SU-DHL-6 (cell line): ENCODE measurements at regions not wholly inside any gene's neighbourhood (a gene's known extent, or its start where the extent isn't known, plus 50 kb on each side); places are given as distances from the start of the nearest gene placed in this dataset.

Experiments used
- H2AFZ ChIP-seq: fragments of 200-600 bp; sonication (generic); 2 replicates; pipeline ENCODE4 v1.6.1; 2014; ENCODE audit warnings: low read depth, mild to moderate bottlenecking, moderate library complexity, mixed read lengths, antibody characterized with exemption, low read length; ENCODE audit not compliant: severe bottlenecking
- H3F3A ChIP-seq: fragments of 200-600 bp; shearing (Covaris generic); 2 replicates; pipeline ENCODE4 v1.6.0; 2016; ENCODE audit warnings: antibody characterized with exemption, mild to moderate bottlenecking; ENCODE audit not compliant: insufficient read depth
- H3K27ac ChIP-seq: fragments of 200-600 bp; sonication (generic); 2 replicates; pipeline ENCODE4 v1.5.1; 2016; ENCODE audit warnings: low read depth, mild to moderate bottlenecking, low read length, moderate library complexity, mixed read lengths
- H3K27me3 ChIP-seq: fragments of 200-600 bp; sonication (generic), shearing (Covaris generic); 2 replicates; pipeline ENCODE4 v1.6.0; 2014; ENCODE audit warnings: mild to moderate bottlenecking, low read length
- H3K36me3 ChIP-seq: fragments of 200-600 bp; sonication (generic); 2 replicates; pipeline ENCODE4 v1.6.1; 2014; ENCODE audit warnings: mild to moderate bottlenecking, low read length, mixed read lengths
- H3K4me2 ChIP-seq: fragments of 300-600, 200-600 bp; shearing (Covaris generic), sonication (generic); 2 replicates; pipeline ENCODE4 v1.6.0; 2014; ENCODE audit warnings: low read length, low read depth, mild to moderate bottlenecking; ENCODE audit not compliant: poor library complexity, severe bottlenecking
- H3K4me3 ChIP-seq: fragments of 200-600 bp; sonication (generic); 2 replicates; pipeline ENCODE4 v1.5.1; 2014; ENCODE audit warnings: antibody characterized with exemption, low read length, mild to moderate bottlenecking, mixed read lengths; ENCODE audit not compliant: insufficient read depth, poor library complexity, severe bottlenecking
- H3K79me2 ChIP-seq: fragments of 200-600 bp; sonication (generic); 2 replicates; pipeline ENCODE4 v1.6.1; 2014; ENCODE audit warnings: mild to moderate bottlenecking, low read length, moderate library complexity; ENCODE audit not compliant: insufficient read depth
- H3K9ac ChIP-seq: fragments of 200-600 bp; sonication (generic); 2 replicates; pipeline ENCODE4 v1.7.0; 2014; ENCODE audit warnings: mild to moderate bottlenecking, low read length
- H3K9me2 ChIP-seq: fragments of 200-600 bp; sonication (generic); replicated peaks from 2 replicates; pipeline ENCODE4 v1.6.1; 2014; ENCODE audit warnings: low read length; ENCODE audit not compliant: insufficient read depth
- H3K9me3 ChIP-seq: fragments of 200-600 bp; sonication (generic); 2 replicates; pipeline ENCODE4 v1.6.1; 2014; ENCODE audit warnings: low read length, mixed read lengths; ENCODE audit not compliant: insufficient read depth
- H4K20me1 ChIP-seq: fragments of 200-600 bp; sonication (generic); 2 replicates; pipeline ENCODE4 v1.6.1; 2014; ENCODE audit warnings: low read depth, mild to moderate bottlenecking, antibody characterized with exemption, low read length, moderate library complexity, mixed read lengths
- CTCF ChIP-seq: fragments of 200-600 bp; sonication (generic); IDR thresholded peaks from one replicate; pipeline ENCODE4 v1.5.1; 2017; ENCODE audit warnings: antibody characterized with exemption, mild to moderate bottlenecking, low read length, moderate library complexity; ENCODE audit not compliant: insufficient read depth, poor library complexity, severe bottlenecking
- EZH2phosphoT487 ChIP-seq: fragments of 200-600 bp; sonication (generic), shearing (Covaris generic); conservative IDR thresholded peaks from 2 replicates; pipeline ENCODE4 v1.6.1; 2018; ENCODE audit warnings: mild to moderate bottlenecking, antibody characterized with exemption, low read length, moderate library complexity, mixed read lengths

- H3K4me2 ChIP-seq: no peak overlapping the region
- no peaks in the 10 kb centered on the region for H4K20me1 ChIP-seq
- no peaks in the 10 kb centered on the region for H3K79me2 ChIP-seq
- no peak overlapping the region for H3K9ac ChIP-seq
- H3K36me3 ChIP-seq: no peaks in the 10 kb centered on the region
- no peaks in the 10 kb centered on the region for H3K27me3 ChIP-seq
- no peak overlapping the region for H3K4me3 ChIP-seq
- TF ChIP-seq EZH2phosphoT487 (no peak), CTCF (no peak)
- no peaks in the 10 kb centered on the region for H3K9me2 ChIP-seq
- no peak overlapping the region for H2AFZ ChIP-seq
- no peaks in the 10 kb centered on the region for H3F3A ChIP-seq
- H3K27ac ChIP-seq: no peak overlapping the region
- H3K9me3 ChIP-seq: no peaks in the 10 kb centered on the region
Measured at GRCh38 chr6:167449094-167449861, 124.4 kb downstream of the TTLL2 start.

GRCh38 chr6:167450626-167451025 lies 125.7 kb downstream of the TTLL2 start:
- H2AFZ ChIP-seq: no peak overlapping the region
- H3K9me2 ChIP-seq: no peaks in the 10 kb centered on the region
- no peaks in the 10 kb centered on the region for H3K9me3 ChIP-seq

GRCh38 chr6:167452338-167453081 lies 127.6 kb downstream of the TTLL2 start:
- no peaks in the 10 kb centered on the region for H3K27me3 ChIP-seq

More at GRCh38 chr6:167450626-167451025, 125.7 kb downstream of the TTLL2 start:
- Histone ChIP-seq H3K9ac (no peak overlapping the region), H3K4me3 (no peak overlapping the region), H3K79me2 (no peaks in the 10 kb centered on the region), H4K20me1 (no peaks in the 10 kb centered on the region), H3K4me2 (no peak overlapping the region), H3F3A (no peaks in the 10 kb centered on the region), H3K27me3 (no peaks in the 10 kb centered on the region), H3K27ac (no peak overlapping the region), H3K36me3 (no peaks in the 10 kb centered on the region)
- TF ChIP-seq EZH2phosphoT487: no peak

More at GRCh38 chr6:167452338-167453081, 127.6 kb downstream of the TTLL2 start:
- Histone ChIP-seq H3K9ac (no peak overlapping the region), H2AFZ (no peak overlapping the region), H3K36me3 (no peaks in the 10 kb centered on the region), H4K20me1 (no peaks in the 10 kb centered on the region), H3F3A (no peaks in the 10 kb centered on the region), H3K9me2 (no peaks in the 10 kb centered on the region), H3K4me2 (no peak overlapping the region), H3K27ac (no peak overlapping the region), H3K4me3 (no peak overlapping the region), H3K9me3 (no peaks in the 10 kb centered on the region), H3K79me2 (no peaks in the 10 kb centered on the region)
- TF ChIP-seq EZH2phosphoT487 (no peak), CTCF (no peak)
